NCI-H128 (cell line): ENCODE measurements at regions not wholly inside any gene's neighbourhood (a gene's known extent, or its start where the extent isn't known, plus 50 kb on each side); places are given as distances from the start of the nearest gene placed in this dataset.
"Not testable (repeated sequence)": the region's sequence is repeated elsewhere in the genome, so short reads cannot be mapped to it uniquely, and the experiment has no call there.

Source experiments
- DNase-seq: peaks from one replicate; lab custom pipeline; 2025; ENCODE audit not compliant: unreplicated experiment; lab: John Stamatoyannopoulos, UW

DNA sequence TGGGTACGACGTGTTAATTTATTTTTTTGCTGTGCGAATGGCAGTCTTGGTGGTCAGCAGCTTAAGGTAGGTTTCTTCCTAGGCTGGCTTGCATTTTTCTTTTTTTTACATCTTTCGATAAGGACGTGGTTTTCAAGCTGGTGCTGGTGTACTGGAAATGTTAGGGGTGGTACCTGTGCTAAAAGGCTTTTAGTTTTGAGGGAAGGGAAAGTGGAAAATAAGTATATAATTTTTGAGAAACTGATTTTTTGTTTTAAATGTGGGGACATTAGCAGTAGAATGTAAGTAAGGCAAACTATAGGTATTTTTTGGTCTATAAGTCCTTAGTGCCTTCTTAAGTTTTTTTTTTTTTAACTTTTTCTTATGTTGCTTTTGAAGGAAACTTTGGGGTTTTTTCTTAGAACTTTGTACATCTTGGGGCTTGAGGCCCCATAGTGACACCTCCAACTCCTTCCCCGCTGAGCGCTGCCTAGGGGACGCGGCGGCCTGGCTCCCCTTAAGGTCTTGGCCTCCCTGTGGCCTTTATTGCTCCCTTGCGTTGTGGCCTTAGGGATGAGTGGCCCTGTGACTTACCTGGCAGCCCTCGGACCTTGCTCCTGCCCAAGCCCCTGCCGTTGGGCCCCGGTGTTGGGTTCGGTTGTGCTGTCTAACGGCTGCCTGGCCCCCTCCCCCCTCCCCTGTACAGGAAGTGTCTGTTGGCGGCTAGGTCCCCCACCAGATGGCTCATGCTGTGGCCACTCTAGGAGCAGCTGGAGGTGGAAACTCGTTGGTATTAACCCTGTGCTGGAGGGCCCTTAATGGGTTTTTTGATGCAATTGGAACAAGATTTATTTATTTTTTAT lies 88.0 kb upstream of the RPRML start:
- DNase-seq, result peak; percentile 7

DNA sequence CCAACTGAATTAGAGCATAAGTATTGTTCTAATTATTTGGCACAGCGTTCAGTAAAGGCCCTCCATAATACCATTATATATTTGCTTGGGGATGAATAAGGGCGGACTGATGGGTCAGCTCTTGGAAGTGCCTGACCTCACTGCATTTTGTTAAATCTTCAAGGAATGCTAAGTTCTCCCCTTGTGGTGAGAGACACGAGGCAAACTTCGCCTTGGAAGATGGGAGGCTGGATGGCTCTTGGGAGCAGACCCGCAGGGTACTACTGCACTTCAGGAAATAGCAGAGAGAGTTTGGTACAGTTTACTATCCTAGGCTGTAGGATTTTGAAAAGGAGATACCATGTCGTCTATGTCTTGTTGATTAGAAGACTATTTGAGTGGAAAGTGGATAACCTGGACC lies 87.0 kb upstream of the RPRML start:
- DNase-seq, result no peak

DNA sequence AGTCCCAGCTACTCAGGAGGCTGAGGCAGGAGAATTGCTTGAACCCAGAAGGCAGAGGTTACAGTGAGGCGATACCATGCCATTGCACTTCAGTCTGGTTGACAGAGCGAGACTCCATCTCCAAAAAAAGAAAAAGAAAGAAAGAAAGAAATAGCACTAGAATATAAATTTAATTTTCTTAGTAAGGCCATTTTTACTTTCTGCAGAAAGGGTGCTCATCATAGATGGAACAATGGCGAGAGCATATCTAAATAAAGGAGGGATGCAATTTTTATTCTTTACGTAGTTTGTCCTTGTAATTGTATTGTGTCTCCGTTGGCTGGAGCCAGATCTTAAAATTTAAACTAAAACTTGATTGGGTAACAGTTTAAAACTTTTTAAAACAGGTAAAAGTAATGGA lies 85.6 kb upstream of the RPRML start:
- no peak for DNase-seq

DNA sequence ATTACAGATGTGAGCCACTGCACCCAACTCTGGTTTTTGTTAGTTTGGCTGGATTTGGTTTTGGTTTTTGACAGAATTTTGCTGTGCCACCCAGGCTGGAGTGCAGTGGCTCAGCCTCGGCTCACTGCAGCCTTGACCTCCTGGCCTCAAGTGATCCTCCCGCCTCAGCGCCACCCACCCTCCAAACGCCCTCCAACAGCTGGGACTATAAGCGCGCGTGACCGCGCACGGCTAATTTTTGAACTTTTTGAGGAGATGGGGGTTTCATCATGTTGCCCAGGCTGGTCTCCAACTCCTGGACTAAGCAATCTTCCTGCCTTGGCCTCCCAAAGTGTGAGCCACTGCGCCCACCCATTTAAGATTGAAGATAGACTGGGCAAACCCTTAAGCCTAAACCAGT lies 84.4 kb upstream of the RPRML start:
- DNase-seq, result no peak

DNA sequence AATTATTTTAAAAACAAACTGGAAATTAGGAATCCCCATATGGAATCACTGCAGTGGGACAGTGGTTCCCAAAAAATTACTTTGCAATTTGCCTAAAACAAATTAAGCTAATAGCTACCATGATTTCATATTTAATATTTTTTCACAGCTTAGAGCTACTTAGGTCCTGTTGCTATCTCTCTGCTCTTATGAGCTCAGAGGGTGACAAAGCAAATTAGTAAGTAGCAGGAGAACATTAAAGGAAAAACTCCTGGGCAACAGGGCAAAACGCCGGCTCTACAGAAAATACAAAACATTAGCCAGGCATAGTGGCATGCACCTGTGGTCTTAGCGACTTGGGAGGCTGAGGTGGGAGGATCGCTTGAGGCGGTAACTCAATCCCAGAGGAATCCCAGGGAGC lies 83.8 kb upstream of the RPRML start:
- not testable (repeated sequence) for DNase-seq

DNA sequence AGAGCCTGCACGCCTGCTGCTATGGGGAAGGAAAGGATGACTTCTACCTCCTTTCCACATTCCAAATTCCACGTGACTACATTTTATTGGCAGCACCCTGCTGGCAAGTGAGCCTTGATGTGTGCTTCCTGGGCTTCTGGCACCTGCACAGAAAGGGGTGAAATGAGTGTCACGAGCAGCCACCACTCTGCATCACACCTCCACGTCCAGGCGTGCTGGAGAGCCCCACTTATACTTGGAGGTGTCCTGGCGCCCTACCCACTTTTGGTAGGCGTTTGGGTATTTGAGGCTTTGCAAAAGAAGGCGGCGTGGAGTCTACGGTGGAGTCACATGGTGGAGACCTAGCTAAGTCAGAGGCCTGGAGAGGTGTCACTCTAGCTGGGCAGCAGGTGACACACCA lies 81.0 kb upstream of the RPRML start:
- DNase-seq, result not testable (repeated sequence)

DNA sequence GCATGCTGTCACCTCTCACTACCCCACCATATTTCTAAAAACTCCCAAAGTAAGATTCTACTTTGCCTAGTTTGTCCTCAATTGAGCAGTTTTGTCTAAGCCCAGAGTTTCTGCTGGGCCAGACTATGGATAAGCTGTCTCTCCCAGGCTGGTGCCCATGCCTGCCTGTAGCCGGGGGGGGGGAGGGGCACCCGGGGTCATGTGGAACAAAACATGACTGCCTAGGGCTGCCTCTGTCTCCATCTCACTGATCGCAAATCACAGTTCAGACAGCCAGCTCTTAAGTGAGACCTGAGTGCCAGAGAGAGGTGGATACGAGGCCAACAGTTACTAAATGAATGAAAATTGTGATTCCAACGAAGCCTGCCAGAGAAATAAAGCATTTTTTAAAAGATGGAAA lies 78.8 kb upstream of the RPRML start:
- no peak for DNase-seq

DNA sequence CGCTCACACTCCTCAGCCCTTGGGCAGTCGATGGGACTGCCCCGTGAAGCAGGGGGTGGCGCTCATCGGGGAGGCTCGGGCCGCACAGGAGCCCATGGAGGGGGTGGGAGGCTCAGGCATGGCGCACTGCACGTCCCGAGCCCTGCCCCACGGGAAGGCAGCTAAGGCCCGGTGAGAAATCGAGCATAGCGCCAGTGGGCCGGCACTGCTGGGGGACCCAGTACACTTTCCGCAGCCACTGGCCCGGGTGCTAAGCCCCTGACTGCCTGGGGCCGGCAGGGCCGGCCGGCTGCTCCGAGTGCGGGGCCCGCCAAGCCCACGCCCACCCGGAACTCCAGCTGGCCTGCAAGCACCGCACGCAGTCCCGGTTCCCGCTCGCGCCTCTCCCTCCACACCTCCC lies 78.2 kb upstream of the RPRML start:
- not testable (repeated sequence) for DNase-seq

DNA sequence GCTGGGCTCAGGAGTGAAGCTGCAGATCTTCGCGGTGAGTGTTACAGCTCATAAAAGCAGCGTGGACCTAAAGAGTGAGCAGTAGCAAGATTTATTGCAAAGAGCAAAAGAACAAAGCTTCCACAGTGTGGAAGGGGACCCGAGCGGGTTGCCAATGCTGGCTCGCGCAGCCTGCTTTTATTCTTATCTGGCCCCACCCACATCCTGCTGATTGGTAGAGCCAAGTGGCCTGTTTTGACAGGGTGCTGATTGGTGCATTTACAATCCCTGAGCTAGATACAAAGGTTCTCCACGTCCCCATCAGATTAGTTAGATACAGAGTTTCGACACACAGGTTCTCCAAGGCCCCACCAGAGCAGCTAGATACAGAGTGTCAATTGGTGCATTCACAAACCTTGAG lies 77.6 kb upstream of the RPRML start:
- not testable (repeated sequence) for DNase-seq
